GM12878 (cell line): ENCODE measurements at regions not wholly inside any gene's neighbourhood (a gene's known extent, or its start where the extent isn't known, plus 50 kb on each side); places are given as distances from the start of the nearest gene placed in this dataset.

Experiments
- BHLHE40 ChIP-seq, 2 experiments: fragments of 450-650 bp in 1 of 2; IDR thresholded peaks; 2 replicates each; pipeline ENCODE4 v1.6.1; 2011 to 2017; ENCODE audit warnings: low read depth in 2 of 2, borderline replicate concordance in 1 of 2, improper control_type of control experiment in 1 of 2, low read length in 1 of 2, mild to moderate bottlenecking in 1 of 2
- CREB1 ChIP-seq: IDR thresholded peaks from 2 replicates; pipeline ENCODE4 v1.6.1; 2012; ENCODE audit warnings: low read depth, mild to moderate bottlenecking, inconsistent platforms
- MAX ChIP-seq: IDR thresholded peaks from 2 replicates; pipeline ENCODE4 v1.6.1; 2012; ENCODE audit warnings: low read depth, low read length, improper control_type of control experiment
- POLR2A ChIP-seq: IDR thresholded peaks from 2 replicates; pipeline ENCODE4 v1.6.1; 2011; ENCODE audit warnings: low read depth, mild to moderate bottlenecking, low read length
- TAF1 ChIP-seq: IDR thresholded peaks from 2 replicates; pipeline ENCODE4 v1.6.1; 2011; ENCODE audit warnings: mild to moderate bottlenecking, low read depth, low read length, borderline replicate concordance
- ZBTB40 ChIP-seq: fragments of 450-650 bp; IDR thresholded peaks from 2 replicates; pipeline ENCODE4 v1.6.1; 2016; ENCODE audit warnings: mild to moderate bottlenecking, moderate library complexity, borderline replicate concordance
- TF ChIP-seq, protein P1 (sequence below): fragments of 150-350 bp; IDR thresholded peaks from 2 replicates; pipeline ENCODE4 v1.6.1; 2014; ENCODE audit warnings: mild to moderate bottlenecking, low read depth, low read length

DNA sequence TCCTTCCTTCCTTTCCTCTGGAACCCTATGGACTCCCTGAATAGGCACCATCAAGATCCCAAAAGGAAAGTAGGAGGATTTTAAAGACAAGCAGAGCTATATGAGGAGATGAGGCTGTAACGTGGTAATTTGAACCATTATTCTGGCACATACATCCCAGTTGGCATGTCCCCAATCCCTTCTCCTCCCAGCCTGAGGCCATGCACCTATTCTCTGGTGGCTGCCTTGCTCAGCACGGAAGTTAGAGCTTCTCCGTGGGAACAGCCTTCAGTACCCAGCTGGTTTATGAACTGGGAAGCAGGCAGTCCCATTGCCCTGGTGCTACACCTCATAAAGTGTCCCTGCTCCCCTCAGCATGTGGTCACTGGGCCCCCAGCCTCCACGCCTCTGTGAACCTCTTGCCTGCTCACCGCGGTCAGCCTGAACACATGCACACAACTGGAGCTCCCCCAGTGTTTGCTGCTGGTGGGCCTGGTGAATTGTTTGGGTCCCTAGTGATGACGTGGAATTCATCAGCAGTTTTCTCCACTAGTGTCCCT is 139.9 kb upstream of the PLET1 start:
- no peak for TF ChIP-seq TAF1
- no peak for TF ChIP-seq ZBTB40
- TF ChIP-seq CREB1 = no peak
- no peak for TF ChIP-seq BHLHE40 (IDR thresholded peaks at IDR 0.05; ENCODE audit: borderline replicate concordance in 1 of 2, low read depth in 2 of 2, low read length in 1 of 2)
- no peak for TF ChIP-seq MAX
- TF ChIP-seq POLR2A = no peak
- TF ChIP-seq, protein P1, sequence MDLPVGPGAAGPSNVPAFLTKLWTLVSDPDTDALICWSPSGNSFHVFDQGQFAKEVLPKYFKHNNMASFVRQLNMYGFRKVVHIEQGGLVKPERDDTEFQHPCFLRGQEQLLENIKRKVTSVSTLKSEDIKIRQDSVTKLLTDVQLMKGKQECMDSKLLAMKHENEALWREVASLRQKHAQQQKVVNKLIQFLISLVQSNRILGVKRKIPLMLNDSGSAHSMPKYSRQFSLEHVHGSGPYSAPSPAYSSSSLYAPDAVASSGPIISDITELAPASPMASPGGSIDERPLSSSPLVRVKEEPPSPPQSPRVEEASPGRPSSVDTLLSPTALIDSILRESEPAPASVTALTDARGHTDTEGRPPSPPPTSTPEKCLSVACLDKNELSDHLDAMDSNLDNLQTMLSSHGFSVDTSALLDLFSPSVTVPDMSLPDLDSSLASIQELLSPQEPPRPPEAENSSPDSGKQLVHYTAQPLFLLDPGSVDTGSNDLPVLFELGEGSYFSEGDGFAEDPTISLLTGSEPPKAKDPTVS = no peak
